Muscle of arm (tissue), 1 donor: ENCODE measurements at regions not wholly inside any gene's neighbourhood (a gene's known extent, or its start where the extent isn't known, plus 50 kb on each side); places are given as distances from the start of the nearest gene placed in this dataset.
A peak's percentile ranks its signal among the peaks of the same experiment; 100 is the strongest.
"Not testable (repeated sequence)": the region's sequence is repeated elsewhere in the genome, so short reads cannot be mapped to it uniquely, and the experiment has no call there.

ENCODE experiments used
- DNase-seq: peaks from one replicate; pipeline ENCODE4 v3.0.0-alpha.2; 2013

GRCh38 chr6:170149681-170150589 lies 140.9 kb downstream of the DLL1 start:
- DNase-seq, result no peak

DNA sequence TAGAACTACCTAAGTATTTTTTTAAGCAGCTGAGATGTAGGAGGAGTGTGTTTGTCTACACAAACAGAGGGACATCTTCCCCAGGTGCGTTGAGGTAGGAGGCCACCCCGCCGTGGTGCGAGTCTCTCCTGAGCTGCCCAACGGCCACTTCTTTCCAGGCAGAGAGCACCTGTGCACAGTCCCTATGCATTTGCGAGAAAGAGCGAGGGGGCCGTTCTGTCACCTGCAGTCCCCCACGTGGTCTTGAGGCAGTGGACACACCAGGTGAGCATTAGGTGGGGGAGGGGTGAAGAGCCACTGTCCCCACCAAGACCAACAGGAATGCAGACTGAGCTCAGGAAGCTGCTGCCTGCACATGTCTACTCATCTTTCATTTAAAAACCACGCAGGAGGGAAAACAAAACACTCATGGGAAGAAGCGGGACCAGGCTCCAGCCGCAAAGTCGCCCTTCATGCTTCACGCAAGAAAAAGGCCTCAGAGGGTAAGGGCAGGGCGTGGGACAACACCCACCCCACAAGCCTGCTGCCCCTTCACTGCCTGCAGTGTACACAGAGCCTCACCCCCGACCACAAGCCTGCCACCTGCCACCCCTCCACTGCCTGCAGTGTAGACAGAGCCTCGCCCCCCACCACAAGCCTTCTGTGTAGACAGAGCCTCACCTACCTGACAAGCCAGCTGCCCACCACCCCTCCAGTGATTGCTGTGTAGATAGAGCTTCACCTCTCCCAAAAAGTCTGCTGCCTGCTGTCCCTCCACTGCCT lies 142.0 kb downstream of the DLL1 start:
- DNase-seq, result no peak

- DNase-seq, result no peak
These were observed 142.8 kb downstream of the DLL1 start for GRCh38 chr6:170147832-170148708.

DNA sequence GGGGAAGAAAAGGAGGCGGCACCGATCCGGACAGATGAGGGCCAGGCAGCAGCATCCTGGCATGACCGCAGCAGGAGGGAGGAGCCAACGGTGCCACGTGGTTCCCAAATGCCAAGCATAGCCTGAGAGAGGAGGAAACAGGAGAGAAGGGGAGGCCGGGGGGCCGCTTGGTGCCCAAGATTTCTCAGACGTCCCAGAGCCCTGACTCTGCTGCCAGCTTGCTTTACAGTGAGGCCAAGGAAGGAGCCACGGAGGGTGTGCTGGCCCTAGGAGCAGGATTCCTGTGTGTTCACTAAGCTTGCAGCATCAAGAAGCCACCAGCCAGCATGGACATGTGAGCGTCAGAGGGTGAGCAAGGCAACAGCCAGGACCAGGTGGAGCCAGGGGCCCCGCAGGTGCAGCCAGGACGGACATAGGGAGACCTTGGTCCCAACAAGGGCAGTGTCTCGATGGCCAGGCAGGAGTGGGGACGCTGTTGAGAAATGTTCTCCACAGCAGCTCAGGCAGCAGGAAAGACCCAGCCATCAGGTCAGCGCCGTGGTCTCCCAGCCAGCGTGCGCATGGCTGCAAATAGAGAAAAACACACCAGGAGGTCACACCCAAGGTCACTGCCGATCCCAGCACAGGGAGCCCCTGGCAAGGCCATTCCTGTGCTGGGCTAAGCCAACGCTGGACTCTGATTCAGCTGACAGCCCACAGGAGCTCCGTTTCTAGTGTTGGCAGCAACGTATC lies 143.7 kb downstream of the DLL1 start:
- no peak for DNase-seq

DNA sequence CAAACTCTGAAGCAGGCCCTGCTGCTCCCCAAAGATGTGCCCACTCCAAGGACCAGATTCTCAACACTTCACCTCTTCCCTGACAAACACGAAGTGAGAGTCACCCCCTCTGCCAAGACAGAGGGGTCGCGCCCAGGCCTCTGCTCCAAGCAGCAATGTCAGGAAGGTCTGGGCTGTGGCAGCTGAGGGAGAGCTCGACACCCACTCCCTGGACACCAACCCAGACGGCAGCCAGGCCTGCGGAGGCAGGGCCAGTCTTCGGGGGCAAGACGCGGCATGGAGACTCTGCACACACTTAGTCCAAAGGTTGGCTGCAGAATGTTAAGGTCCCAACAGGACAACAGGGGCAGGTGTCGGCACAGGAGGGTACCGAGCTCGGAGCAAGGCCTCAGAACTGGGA lies 144.2 kb downstream of the DLL1 start:
- no peak for DNase-seq

- not testable (repeated sequence) for DNase-seq
These were observed 144.7 kb downstream of the DLL1 start for GRCh38 chr6:170146131-170146530.

DNA sequence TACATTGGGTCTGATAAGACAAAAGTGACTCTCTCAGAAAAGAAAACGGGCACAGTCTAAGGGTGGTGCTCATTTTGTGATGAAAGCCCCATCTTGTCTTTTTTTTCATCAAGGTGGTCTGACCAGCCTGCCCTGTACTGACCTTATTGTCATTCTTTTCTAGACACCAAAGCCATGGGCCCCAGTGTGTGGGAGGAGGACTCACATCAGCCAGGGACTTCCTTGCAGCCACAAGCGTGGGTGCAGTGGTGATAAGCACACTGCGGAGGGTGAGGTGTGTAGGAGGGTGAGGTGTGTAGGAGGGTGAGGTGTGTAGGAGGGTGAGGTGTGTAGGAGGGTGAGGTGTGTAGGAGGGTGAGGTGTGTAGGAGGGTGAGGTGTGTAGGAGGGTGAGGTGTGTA lies 145.2 kb downstream of the DLL1 start:
- DNase-seq, result not testable (repeated sequence)

DNA sequence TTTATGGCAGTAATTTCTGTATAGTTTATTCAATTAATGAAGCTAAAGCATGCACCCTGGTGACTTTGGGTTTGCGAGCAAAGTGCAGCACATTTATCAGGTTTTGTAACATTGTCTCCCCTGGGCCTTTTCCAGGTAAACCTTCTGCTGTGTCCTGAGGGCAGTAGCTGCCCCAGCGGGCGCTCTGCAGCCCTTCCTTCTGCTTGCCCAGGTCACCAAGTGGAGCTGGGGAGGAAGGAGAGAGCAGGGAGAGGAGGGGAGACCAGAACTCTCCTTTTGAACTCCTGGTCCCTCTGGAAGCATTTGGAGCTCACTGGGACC lies 145.6 kb downstream of the DLL1 start:
- DNase-seq, result no peak

DNA sequence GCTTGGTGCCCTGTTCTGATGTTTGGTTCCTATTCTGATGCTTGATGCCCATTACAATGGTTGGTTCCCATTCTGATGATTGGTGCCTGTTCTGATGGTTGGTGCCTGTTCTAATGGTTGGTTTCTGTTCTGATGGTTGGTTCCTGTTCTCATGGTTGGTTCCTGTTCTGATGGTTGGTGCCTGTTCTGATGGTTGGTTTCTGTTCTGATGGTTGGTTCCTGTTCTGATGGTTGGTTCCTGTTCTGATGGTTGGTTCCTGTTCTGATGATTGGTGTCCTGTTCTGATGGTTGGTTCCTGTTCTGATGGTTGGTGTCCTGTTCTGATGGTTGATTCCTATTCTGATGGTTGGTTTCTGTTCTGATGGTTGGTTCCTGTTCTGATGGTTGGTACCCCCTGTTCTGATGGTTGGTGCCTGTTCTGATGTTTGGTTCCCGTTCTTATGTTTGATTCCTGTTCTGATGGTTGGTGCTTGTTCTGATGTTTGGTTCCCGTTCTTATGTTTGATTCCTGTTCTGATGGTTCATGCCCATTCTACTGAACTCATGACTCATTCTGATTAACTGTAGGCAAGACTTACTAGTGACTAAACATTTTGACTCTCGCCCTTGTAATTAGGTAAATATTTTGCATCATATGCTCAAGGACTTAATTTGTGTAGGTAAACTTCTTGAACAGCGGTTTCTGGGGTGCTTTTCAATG lies 146.2 kb downstream of the DLL1 start:
- DNase-seq, result no peak

DNA sequence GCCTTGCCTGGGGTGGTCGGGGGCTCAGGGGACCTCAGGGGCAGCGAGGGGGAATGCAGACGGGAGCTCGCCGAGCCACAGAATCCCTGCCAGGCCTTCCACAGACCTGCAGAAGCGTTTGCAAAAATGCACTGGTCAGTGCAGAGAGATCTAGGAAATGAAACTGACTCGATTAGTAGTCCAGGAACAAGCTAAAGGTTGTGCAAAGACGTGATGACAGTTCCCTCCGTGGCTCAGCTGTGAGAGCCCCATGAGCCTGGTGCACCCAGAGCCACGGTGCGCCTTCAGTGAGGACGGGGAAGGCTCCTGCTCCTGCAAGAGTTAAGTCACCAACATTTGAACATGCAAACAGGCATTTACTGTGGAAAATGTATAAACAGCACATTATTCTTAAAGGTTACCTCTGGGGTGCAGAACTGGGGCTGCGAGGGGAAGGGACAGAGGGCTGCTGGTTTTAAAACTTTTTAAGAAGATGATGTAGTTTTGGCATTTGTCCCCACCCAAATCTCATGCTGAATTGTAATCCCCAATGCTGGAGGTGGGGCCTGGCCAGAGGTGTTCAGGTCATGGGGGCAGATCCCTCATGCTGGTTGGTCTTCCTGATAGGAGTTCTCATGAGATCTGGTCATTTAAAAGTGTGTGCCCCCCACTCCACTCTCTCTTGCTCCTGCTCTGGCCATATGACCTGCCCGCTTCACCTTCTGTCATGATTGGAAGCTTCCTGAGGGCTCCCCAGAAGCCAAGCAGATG lies 147.3 kb downstream of the DLL1 start:
- DNase-seq, result no peak

DNA sequence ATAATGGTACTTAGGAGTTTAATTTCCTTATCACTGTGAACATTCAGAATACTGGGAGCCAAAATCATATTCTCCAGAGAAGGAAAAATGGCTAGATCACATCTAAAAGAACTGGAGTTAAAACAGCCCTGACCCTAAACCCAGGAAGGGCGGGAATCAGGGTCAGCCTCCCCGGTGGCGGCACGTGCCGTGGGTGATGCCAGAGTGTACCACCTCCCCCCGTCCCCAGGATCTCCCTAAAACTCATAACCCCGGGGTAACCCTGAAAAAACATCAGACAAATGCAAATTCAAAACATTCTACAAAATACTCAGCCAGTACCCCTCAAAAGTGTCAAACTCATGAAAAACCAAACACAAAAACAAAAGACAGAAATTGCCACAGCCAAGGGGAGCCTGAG lies 148.3 kb downstream of the DLL1 start:
- DNase-seq, result no peak

DNA sequence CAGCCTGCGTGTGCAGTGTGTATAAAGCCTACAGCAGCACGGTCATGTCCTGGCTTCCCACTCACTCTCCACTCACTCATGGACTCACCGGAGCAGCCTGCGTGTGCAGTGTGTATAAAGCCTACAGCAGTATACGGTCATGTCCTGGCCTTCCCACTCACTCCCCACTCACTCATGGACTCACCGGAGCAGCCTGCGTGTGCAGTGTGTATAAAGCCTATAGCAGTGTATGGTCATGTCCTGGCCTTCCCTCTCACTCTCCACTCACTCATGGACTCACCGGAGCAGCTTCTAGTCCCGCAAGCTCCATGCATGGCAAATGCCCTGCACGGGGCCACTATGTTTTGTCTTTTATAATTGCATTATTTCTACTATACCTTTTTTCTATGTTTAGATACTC lies 149.8 kb downstream of the DLL1 start:
- DNase-seq, result not testable (repeated sequence)

- DNase-seq, result no peak
These were observed 150.7 kb downstream of the DLL1 start for GRCh38 chr6:170140129-170140528.

- no peak for DNase-seq
These were observed 151.3 kb downstream of the DLL1 start for GRCh38 chr6:170139531-170139930.

GRCh38 chr6:170139046-170139445 lies 151.8 kb downstream of the DLL1 start:
- DNase-seq, result not testable (repeated sequence)

GRCh38 chr6:170137911-170138910 lies 152.7 kb downstream of the DLL1 start:
- no peak for DNase-seq

DNA sequence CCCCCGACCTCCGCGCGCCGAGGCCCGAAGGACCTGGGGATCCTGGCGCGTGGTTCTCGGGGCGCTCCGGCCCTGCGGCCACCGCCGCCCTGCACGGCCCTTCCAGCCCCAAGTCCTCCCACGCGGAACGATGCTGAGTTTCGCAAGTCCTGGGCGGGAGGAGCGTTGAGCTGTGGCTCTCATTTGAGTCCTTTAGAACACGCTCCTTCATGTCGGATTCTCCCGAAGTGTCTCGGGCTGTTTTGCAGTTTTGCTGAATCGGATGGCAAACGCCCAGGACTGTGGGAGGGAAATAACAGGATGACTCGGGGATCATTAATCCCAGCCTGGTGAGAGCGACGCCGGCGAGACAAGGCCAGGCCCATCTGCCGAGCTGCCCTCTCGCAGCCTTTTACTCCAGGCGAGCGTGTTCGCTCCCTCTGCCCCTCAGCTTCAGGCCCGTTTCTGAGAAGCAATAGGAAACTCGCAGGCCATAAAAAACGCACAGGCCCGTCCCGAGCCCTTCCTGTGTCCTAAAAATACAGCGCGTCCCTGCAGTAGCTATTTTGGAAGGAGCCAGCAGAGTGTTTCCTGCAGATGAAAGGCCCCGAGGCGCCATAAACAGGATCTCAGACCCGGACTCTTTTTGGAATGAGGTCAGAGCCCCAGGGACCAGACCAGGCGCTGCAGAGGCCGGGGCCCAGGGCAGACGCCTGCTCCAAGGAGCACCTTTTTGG lies 153.5 kb downstream of the DLL1 start:
- peak; percentile 27 for DNase-seq

- DNase-seq, result no peak
These were observed 154.2 kb downstream of the DLL1 start for GRCh38 chr6:170136541-170137175.
